HFF-Myc (cell line): ENCODE measurements at regions not wholly inside any gene's neighbourhood (a gene's known extent, or its start where the extent isn't known, plus 50 kb on each side); places are given as distances from the start of the nearest gene placed in this dataset.
"Not testable (repeated sequence)": the region's sequence is repeated elsewhere in the genome, so short reads cannot be mapped to it uniquely, and the experiment has no call there.

Experiments used
- DNase-seq: peaks from one replicate; pipeline ENCODE4 v3.0.0-alpha.2; 2011; ENCODE audit warnings: low read depth; ENCODE audit errors: extremely low read depth
- H3K4me3 ChIP-seq: replicated peaks from 2 replicates; pipeline ENCODE4 v1.5.1; 2011; ENCODE audit warnings: low read depth, mild to moderate bottlenecking, control low read depth, low read length
- CTCF ChIP-seq: IDR thresholded peaks from 2 replicates; pipeline ENCODE4 v1.5.1; 2012; ENCODE audit warnings: mild to moderate bottlenecking, low read depth, low read length, control low read depth; ENCODE audit errors: missing control alignments

- no peak overlapping the region for H3K4me3 ChIP-seq
- no peak for DNase-seq
- TF ChIP-seq CTCF: no peak
Measured at GRCh38 chrX:925094-925493, 287.4 kb downstream of the CRLF2 start.

- no peak for TF ChIP-seq CTCF
- no peak for DNase-seq
- no peak overlapping the region for H3K4me3 ChIP-seq
Measured at GRCh38 chrX:924017-924416, 288.4 kb downstream of the CRLF2 start.

GRCh38 chrX:920234-920799, 289.7 kb downstream of the SHOX start:
- no peak for TF ChIP-seq CTCF
- H3K4me3 ChIP-seq: peak overlapping the region; percentile 20; the same call in 1 of the 2 replicates
- DNase-seq: peak; percentile 82

GRCh38 chrX:916230-916599, 285.6 kb downstream of the SHOX start:
- H3K4me3 ChIP-seq: no peak overlapping the region
- no peak for DNase-seq
- no peak for TF ChIP-seq CTCF

GRCh38 chrX:915427-916229, 285.0 kb downstream of the SHOX start:
- no peak for TF ChIP-seq CTCF
- no peak for DNase-seq

GRCh38 chrX:914206-914605, 283.6 kb downstream of the SHOX start:
- no peak for TF ChIP-seq CTCF
- no peak overlapping the region for H3K4me3 ChIP-seq
- no peak for DNase-seq

More at GRCh38 chrX:915427-916229, 285.0 kb downstream of the SHOX start:
- H3K4me3 ChIP-seq: no peak overlapping the region

GRCh38 chrX:912677-913076, 282.1 kb downstream of the SHOX start:
- no peak for DNase-seq
- TF ChIP-seq CTCF: no peak
- no peak overlapping the region for H3K4me3 ChIP-seq

- not testable (repeated sequence) for H3K4me3 ChIP-seq, DNase-seq
Measured at GRCh38 chrX:909068-909467, 278.5 kb downstream of the SHOX start.
